ENCODE measurements at regions not wholly inside any gene's neighbourhood (a gene's known extent, or its start where the extent isn't known, plus 50 kb on each side); places are given as distances from the start of the nearest gene placed in this dataset.

DNA sequence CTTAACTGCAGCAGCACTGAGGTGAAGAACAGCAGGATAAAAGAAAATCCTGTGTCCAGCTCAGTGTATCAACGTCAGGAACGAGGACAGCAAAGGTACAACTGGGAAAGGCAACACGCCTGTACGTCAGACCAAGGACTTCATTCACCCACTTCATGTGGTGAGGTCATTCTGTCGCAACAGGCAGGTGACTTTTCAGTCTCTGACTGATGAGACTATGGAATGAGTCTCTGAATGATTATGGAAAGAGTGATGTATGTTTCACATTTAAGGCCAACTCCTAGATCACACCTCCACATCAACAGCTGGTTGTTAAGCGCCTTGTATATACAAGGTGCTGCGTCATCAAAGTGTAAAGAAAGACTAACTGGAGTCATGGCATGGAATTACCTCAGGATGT is 297.6 kb upstream of the SP8 start:
- no peak for DNase-seq (ENCODE audit: extremely low read depth in 1 of 2, low read depth in 1 of 2)

- DNase-seq (ENCODE audit: extremely low read depth in 1 of 2, low read depth in 1 of 2), result no peak
Measured at GRCh38 chr7:21086688-21087087, 300.0 kb upstream of the SP8 start.

DNA sequence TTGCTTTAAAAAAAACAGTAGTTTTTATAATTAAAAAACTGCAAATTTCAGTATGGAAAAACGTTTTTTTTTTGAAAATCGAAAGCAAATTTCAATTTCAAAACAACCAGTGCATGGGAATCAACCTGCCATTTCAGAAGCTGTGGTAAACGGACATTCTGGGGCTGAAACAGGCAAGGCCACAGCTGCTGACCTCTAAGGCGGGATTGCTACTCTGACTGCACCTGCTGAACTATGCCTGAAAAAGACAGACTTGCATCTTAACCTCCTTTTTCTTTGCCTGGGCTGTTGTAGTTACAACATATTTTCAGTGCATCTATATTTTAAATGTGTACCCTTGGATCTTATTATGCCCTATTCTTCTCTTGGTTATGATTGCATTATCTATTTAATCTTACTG is 303.0 kb upstream of the SP8 start:
- DNase-seq (ENCODE audit: extremely low read depth in 1 of 2, low read depth in 1 of 2), result no peak

GRCh38 chr7:21092766-21093702 is 306.3 kb upstream of the SP8 start:
- DNase-seq (ENCODE audit: extremely low read depth in 1 of 2, low read depth in 1 of 2), result no peak

- DNase-seq (ENCODE audit: extremely low read depth in 1 of 2, low read depth in 1 of 2), result no peak
Measured at GRCh38 chr7:21094589-21094988, 307.9 kb upstream of the SP8 start.

DNA sequence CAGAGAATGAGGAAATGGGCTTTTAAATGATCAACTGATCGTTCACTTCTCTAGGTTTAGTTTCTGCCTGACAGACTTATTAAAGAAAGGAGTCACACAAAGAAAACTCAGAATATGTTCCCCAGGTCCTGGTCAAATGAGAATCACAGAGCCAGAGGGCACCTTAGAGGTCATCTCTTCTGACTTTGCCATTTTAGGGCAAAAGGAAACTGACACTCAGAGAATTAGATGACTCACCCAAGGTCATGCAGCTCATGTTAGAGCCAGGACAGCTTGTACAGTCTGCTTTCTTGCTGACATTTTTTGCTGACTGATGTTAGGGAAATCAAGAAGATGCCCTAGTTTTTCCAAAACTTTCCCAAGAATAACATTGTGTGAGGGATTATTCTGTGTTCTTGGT is 312.7 kb upstream of the SP8 start:
- no peak for DNase-seq (ENCODE audit: extremely low read depth in 1 of 2, low read depth in 1 of 2)

DNA sequence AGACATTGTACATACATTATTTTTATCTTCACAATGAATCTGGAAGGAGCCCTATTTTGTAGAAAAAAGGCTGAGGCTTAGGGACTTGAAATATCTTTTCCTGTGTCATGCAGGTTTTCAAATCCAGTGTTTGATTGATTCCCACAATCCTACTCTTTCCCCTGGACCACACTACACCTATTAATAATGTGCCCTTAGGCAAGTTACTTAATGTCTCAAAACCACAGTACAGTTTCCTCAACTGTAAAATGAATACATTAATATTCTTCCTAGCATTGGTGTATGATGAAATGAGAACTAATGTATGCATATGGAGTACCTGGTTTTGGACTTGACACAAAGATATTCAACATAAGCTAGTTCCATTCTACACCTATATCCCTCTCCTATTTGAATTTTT is 313.3 kb upstream of the SP8 start:
- no peak for DNase-seq (ENCODE audit: extremely low read depth in 1 of 2, low read depth in 1 of 2)

- DNase-seq (ENCODE audit: extremely low read depth in 1 of 2, low read depth in 1 of 2), result no peak
Measured at GRCh38 chr7:21101541-21101940, 314.9 kb upstream of the SP8 start.

DNA sequence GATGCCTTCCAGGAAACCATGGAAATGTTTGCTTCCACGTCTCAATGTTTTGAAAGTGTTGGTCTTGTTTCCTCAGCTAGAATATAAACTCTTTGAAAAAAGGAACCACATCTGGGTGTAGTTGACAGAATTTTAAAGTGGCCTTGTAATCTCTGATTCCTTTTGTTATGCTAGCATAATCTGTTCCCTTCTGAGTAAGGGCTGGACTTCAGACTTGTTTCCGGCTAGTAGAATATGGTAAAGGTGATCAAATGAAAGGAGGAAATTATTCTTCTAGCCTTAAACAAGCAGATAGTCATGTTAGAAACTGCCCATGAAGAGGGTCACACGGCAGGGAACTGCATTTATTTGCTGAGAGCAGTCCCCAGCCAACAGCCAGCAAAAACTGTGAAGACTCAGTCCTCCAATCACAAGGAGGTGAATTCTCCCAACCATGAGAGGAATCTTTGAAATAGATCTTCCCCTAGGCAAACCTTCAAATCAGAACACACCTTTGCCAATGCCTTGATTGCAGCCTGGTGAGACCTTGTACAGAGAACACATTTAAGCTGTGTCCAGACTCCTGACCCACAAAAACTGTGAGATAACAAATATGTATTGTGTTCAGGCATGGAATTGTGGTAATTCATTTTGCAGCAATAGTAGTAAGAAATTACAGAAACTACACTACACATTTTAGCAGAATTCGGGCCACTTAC is 316.9 kb upstream of the SP8 start:
- DNase-seq (ENCODE audit: extremely low read depth in 1 of 2, low read depth in 1 of 2), result no peak

- DNase-seq (ENCODE audit: extremely low read depth in 1 of 2, low read depth in 1 of 2), result no peak
Measured at GRCh38 chr7:21104124-21104500, 317.4 kb upstream of the SP8 start.

- DNase-seq (ENCODE audit: extremely low read depth in 1 of 2, low read depth in 1 of 2), result no peak
Measured at GRCh38 chr7:21106296-21106732, 319.6 kb upstream of the SP8 start.

DNA sequence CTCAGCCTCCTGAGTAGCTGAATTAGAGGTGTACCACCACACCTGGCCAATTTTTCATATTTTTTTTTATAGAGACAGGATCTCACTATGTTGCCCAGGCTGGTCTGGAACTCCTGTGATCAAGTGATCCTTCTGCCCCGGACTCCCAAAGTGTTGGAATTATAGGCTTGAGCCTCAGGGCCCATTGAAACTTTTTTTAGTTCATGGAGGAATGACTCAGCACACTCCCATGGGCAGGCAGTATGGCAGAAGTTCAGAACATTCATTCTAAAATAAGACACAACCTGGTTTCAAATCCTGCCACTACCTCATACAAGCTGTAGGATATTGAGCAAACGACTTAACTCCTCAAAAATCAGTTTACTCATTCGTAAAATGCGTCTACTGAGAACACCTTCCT is 320.4 kb upstream of the SP8 start:
- no peak for DNase-seq (ENCODE audit: extremely low read depth in 1 of 2, low read depth in 1 of 2)

- DNase-seq (ENCODE audit: extremely low read depth in 1 of 2, low read depth in 1 of 2), result no peak
Measured at GRCh38 chr7:21108182-21108581, 319.7 kb upstream of the SP4 start.

DNA sequence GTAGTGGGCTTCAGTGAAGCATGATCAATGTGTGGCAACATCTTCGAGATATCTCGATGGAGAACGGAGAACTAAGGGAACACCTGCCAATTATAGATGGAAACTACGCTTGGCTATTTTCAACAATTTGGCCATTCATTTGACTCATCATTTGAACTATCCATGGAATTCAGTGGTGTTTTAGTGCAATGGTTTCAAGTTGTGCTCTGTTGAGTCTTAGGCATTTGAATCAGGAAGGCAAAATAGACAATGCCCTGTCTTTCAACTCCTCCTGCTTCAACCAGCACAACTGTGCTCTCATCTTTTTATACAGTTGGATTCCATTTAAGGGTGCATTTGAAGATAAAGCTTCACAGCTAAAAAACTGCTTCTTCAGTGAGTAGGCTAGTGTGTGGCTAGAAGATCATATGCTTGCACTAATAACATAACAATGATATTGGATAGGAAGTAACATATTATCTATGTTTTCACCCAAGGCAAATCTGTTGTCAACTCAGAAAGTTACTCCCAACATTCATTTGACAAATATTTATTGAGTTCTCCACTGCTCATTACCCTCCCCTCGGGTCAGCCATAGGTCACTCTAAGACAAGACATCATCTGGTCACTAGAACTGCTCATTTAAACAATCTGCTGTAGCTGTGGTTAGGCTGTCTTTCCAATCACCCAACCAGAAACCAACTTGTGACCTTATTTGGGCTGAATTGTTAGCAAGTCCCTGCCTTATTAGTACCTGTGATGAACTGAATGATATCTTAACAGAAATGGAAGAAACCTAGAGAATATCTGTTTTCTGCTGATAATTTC is 314.1 kb upstream of the SP4 start:
- DNase-seq (ENCODE audit: extremely low read depth in 1 of 2, low read depth in 1 of 2), result no peak

- no peak for DNase-seq (ENCODE audit: extremely low read depth in 1 of 2, low read depth in 1 of 2)
Measured at GRCh38 chr7:21123586-21123985, 304.3 kb upstream of the SP4 start.

GRCh38 chr7:21125297-21125696 is 302.6 kb upstream of the SP4 start:
- no peak for DNase-seq (ENCODE audit: extremely low read depth in 1 of 2, low read depth in 1 of 2)

- DNase-seq (ENCODE audit: extremely low read depth in 1 of 2, low read depth in 1 of 2), result no peak
Measured at GRCh38 chr7:21128062-21128817, 299.6 kb upstream of the SP4 start.

DNA sequence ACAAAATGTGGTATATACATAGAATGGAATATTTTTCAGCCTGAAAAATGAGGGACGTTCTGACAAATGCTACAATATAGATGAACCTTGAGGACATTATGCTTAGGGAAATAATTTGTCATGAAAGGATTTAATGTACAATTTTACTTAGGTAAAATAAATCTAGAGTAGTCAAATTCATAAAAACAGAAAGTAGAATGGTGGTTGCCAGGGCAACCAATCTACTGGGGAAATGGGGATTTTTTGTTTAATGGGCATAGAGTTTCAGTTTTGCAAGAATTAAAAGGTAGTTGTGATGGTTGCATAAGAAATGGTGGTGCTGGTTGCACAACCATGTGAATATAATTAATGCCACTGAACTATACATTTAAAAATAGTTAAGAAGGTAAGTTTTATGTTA is 296.0 kb upstream of the SP4 start:
- no peak for DNase-seq (ENCODE audit: extremely low read depth in 1 of 2, low read depth in 1 of 2)

DNA sequence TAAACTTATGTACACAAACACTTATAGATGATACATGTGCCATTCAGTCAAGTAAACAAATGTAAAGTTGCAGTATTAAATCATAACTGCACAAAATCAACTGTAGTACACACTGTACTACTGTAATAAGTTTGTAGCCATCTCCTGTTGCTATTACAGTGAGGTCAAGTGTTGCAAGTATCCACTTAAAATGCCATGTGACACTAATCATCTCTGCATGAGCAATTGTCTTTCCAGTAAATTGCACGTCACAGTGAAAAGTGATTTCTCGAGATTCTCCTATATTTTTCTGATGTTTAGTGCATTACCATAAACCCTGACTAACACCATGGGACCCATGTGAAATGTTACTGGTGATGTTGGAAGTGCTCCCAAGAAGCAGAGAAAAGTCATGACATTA is 293.3 kb upstream of the SP4 start:
- no peak for DNase-seq (ENCODE audit: extremely low read depth in 1 of 2, low read depth in 1 of 2)

- DNase-seq (ENCODE audit: extremely low read depth in 1 of 2, low read depth in 1 of 2), result no peak
Measured at GRCh38 chr7:21135437-21135836, 292.4 kb upstream of the SP4 start.

DNA sequence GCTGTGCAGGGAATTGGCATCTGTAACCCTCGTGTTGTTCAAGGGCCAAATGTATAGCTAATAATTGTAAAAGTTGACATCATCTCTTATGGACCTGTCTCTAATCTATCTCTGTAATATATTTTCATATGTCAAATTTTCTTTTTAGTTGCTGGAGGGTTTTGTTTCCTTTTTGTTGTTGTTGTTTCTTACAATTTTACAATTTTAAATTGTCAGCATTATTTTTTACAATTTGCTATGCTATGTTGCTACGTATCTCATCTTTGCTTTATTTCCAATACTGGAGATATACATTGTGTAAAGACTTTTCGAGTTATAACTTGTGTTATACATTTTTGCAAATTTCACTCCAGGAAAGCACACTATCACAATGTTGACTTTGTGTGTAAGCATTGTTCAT is 290.2 kb upstream of the SP4 start:
- DNase-seq (ENCODE audit: extremely low read depth in 1 of 2, low read depth in 1 of 2), result no peak

All from stimulated activated CD8-positive, alpha-beta memory T cell treated with anti-CD3 and anti-CD28 coated beads, Interleukin-7, amount 100 ng/mL, for 48 hours (primary cell).